ENCODE measurements at regions not wholly inside any gene's neighbourhood (a gene's known extent, or its start where the extent isn't known, plus 50 kb on each side); places are given as distances from the start of the nearest gene placed in this dataset.

- TF ChIP-seq POLR2A (IDR thresholded peaks at IDR 0.05) (no peak), CTCF (IDR thresholded peaks at IDR 0.05) (no peak)
Measured at GRCh38 chr5:121746763-121747162, 104.9 kb upstream of the FTMT start.

All from lower leg skin (tissue), 3 donors.